ENCODE measurements at regions not wholly inside any gene's neighbourhood (a gene's known extent, or its start where the extent isn't known, plus 50 kb on each side); places are given as distances from the start of the nearest gene placed in this dataset.

DNA sequence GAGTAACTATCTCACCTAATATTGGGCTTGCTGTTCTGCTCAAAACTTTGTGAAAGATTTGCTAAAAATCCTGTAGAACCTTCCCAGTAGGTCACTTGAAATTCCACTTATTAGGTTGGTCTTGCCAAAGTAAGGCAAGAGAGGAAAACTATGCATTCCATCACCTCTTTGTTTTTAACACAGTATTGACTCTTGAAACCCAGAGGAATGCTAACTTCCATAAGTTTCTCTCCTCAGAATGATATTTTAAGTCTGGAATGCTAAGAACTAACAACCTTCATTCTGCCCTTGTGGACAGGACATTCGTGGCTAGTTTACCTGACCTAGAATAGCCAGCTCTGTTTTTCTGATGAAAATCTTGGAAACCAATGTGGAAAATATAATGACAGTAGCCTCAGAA lies 154.5 kb downstream of the TMCO5A start:
- H3K4me3 ChIP-seq (ENCODE audit: control insufficient read depth, low read depth, low read length) = no peak overlapping the region
- no peak for DNase-seq (ENCODE audit: low read depth)
- TF ChIP-seq, protein P1, sequence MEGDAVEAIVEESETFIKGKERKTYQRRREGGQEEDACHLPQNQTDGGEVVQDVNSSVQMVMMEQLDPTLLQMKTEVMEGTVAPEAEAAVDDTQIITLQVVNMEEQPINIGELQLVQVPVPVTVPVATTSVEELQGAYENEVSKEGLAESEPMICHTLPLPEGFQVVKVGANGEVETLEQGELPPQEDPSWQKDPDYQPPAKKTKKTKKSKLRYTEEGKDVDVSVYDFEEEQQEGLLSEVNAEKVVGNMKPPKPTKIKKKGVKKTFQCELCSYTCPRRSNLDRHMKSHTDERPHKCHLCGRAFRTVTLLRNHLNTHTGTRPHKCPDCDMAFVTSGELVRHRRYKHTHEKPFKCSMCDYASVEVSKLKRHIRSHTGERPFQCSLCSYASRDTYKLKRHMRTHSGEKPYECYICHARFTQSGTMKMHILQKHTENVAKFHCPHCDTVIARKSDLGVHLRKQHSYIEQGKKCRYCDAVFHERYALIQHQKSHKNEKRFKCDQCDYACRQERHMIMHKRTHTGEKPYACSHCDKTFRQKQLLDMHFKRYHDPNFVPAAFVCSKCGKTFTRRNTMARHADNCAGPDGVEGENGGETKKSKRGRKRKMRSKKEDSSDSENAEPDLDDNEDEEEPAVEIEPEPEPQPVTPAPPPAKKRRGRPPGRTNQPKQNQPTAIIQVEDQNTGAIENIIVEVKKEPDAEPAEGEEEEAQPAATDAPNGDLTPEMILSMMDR (IDR thresholded peaks at IDR 0.05; ENCODE audit: control insufficient read depth, insufficient read depth, low read depth, low read length, missing control alignments) = no peak

DNA sequence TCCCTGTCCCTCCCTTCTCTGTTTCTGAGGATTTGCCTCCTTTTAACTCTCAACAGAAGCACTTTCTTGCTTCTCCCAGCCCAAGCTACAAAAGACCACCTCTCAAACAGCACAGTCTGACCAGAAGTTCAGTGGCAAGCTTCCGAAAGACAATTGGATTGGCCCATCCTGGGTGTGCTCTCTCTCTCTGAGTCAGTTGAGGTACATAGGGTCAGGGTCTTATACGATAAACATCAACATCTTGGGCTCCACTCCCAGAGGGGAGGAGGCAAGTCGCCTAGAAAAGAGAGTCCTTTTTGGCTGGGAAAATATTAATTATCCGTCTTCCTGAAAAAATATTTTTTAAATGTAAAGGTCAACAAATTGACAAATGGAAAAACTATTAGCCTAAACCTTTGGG lies 155.8 kb downstream of the TMCO5A start:
- TF ChIP-seq, protein P1 (IDR thresholded peaks at IDR 0.05; ENCODE audit: control insufficient read depth, insufficient read depth, low read depth, low read length, missing control alignments) = no peak
- no peak for DNase-seq (ENCODE audit: low read depth)
- H3K4me3 ChIP-seq (ENCODE audit: control insufficient read depth, low read depth, low read length) = no peak overlapping the region

DNA sequence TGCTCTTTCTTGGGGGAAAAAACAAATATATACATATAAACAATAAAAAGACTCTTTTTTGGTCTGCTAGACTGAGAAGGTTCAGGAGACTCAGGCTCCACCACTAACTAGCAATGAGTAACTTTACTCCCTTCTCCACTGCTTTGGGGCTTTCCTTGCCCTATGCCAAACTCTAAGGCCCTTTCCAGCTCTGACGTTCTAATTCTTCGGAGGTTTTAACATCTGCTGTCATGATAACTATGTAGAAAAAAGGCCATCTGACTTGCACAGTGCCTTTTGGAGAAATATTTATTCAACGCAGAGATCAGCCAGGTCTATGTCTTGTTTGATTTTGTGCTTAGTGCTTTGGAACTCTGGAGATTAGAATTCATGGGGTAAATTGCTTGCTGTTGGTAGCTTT lies 156.2 kb downstream of the TMCO5A start:
- TF ChIP-seq, protein P1 (IDR thresholded peaks at IDR 0.05; ENCODE audit: control insufficient read depth, insufficient read depth, low read depth, low read length, missing control alignments) = no peak
- no peak for DNase-seq (ENCODE audit: low read depth)
- no peak overlapping the region for H3K4me3 ChIP-seq (ENCODE audit: control insufficient read depth, low read depth, low read length)

DNA sequence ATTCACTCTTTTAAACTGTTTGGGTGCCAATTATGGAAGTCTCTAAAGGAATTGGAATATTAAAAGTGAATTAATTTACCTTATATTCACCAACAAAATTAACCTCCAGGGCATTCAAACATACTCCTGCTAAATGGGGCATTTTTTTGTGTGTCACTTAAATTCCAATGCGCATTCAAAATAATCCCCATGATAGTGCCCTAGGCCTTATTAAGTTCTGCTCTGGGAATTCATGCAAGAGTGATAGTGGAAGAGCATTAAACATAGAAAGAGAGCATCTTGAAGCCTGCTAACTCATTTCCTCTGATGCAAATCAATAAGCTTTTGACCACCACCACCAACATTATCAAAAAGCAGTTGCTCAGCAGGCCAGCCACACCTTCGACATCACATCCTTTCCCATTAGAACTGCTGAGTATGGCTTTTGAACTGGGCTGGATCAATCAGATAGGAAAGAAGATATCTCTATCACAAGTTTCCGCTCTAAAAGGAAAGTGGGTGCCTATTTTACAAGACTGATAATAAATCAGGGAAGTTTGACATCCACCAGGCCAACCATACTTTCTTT lies 156.7 kb downstream of the TMCO5A start:
- TF ChIP-seq, protein P1 (IDR thresholded peaks at IDR 0.05; ENCODE audit: control insufficient read depth, insufficient read depth, low read depth, low read length, missing control alignments) = no peak
- no peak overlapping the region for H3K4me3 ChIP-seq (ENCODE audit: control insufficient read depth, low read depth, low read length)
- no peak for DNase-seq (ENCODE audit: low read depth)

DNA sequence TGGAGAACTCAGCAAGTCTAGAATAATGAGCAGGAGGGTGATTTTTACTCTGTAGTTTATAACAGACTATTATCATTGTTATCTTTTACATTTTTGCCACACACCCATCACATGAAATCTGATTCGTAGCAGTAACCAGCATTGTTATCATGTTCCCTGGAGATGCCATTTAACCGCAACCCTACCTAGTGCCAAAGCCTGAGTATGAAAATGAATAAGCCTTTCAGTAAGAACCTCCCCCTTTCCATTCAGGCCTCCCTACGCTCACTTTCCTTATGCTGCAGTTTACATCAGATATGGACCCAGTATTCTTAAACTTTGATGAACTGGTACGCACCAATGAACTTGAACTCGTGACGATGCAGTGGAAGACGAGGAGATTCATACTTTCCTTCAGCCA lies 158.7 kb upstream of the SPRED1 start:
- no peak for DNase-seq (ENCODE audit: low read depth)
- TF ChIP-seq, protein P1 (IDR thresholded peaks at IDR 0.05; ENCODE audit: control insufficient read depth, insufficient read depth, low read depth, low read length, missing control alignments) = no peak
- no peak overlapping the region for H3K4me3 ChIP-seq (ENCODE audit: control insufficient read depth, low read depth, low read length)

DNA sequence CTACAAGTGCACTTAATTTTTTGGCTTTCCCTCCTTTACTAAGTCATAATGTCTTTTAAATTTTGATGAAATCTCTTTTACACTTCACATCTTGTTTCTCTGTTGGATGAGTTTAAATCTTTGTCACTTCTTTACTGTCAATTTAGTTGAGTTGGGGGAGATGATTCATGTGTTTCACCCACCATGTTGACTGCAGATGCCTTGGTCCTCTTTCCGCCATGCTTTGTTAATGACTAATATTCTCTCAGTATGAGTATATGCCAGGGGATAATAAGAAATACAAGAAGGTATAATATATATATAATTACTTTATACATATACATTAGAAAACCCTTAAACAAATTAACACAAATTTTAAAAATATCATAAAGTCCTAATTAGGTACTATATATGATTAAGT lies 149.7 kb upstream of the SPRED1 start:
- H3K4me3 ChIP-seq (ENCODE audit: control insufficient read depth, low read depth, low read length) = no peak overlapping the region
- TF ChIP-seq, protein P1 (IDR thresholded peaks at IDR 0.05; ENCODE audit: control insufficient read depth, insufficient read depth, low read depth, low read length, missing control alignments) = no peak
- no peak for DNase-seq (ENCODE audit: low read depth)

DNA sequence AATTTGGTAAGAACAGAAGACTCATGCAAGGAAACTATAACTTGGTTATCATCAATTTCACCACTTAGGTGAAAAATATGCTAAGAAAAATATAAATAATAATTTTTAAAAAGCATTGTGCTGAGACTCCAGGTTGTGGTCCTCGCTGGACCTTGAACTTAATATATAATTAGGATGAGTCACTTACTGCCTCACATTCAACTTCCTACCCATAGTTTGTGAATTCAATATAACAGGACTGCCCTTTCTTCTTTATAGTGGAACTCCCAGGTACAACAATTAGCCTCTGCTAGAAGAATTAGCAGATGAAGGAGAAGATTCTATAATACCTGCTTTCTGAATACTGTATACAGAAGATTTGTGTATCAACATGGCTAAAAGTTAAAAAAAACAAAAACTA lies 149.1 kb upstream of the SPRED1 start:
- H3K4me3 ChIP-seq (ENCODE audit: control insufficient read depth, low read depth, low read length) = no peak overlapping the region
- TF ChIP-seq, protein P1 (IDR thresholded peaks at IDR 0.05; ENCODE audit: control insufficient read depth, insufficient read depth, low read depth, low read length, missing control alignments) = no peak
- no peak for DNase-seq (ENCODE audit: low read depth)

Measured in AG09309 (cell line).